ENCODE measurements at regions not wholly inside any gene's neighbourhood (a gene's known extent, or its start where the extent isn't known, plus 50 kb on each side); places are given as distances from the start of the nearest gene placed in this dataset.

DNA sequence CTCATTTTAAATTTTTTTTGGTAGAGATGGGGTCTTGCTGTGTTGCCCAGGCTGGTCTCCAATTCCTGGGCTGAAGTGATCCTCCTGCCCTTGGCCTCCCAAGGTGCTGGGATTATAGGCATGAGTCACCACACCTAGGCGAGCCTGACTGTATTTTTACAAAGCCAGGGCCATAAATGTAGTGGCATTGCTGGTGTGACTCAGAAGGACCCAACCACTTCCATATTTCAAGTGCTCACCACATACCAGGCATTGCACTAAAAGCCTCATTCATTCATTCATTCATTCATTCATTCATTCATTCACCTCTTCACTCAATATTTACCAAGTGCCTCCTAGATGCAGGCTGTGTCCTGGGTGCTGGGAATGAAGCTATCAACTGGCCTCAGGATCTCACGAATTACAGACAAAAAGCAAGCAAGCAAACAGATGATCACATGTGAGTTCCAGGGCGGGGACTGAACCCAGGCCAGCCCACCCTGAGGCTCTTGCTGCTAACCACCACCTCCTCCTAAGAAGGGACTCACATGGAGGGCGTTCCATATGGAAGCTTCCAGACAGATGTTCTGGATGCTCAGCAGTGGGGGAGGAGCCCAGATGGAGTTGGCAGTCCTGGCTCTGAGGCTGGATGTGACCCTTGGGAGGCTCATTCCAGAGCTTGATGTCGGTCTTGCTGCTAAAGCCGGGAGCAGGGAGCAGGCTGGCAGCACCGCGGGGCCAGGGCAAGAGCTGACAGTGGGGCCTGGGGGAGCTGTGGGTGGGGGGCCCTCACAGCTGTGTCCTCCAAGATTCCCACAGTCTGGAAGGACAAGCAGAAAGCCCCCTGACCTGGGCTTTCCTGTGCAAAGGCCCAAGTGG, 158.8 kb downstream of the CTTN start:
- TF ChIP-seq, protein P1, sequence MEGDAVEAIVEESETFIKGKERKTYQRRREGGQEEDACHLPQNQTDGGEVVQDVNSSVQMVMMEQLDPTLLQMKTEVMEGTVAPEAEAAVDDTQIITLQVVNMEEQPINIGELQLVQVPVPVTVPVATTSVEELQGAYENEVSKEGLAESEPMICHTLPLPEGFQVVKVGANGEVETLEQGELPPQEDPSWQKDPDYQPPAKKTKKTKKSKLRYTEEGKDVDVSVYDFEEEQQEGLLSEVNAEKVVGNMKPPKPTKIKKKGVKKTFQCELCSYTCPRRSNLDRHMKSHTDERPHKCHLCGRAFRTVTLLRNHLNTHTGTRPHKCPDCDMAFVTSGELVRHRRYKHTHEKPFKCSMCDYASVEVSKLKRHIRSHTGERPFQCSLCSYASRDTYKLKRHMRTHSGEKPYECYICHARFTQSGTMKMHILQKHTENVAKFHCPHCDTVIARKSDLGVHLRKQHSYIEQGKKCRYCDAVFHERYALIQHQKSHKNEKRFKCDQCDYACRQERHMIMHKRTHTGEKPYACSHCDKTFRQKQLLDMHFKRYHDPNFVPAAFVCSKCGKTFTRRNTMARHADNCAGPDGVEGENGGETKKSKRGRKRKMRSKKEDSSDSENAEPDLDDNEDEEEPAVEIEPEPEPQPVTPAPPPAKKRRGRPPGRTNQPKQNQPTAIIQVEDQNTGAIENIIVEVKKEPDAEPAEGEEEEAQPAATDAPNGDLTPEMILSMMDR (conservative IDR thresholded peaks at IDR 0.05): no peak
- TF ChIP-seq EZH2 (IDR thresholded peaks at IDR 0.05; ENCODE audit: low read depth): no peak
